Suppressor macrophage treated with lipopolysaccharide for 1 hour (primary cell): ENCODE measurements at regions not wholly inside any gene's neighbourhood (a gene's known extent, or its start where the extent isn't known, plus 50 kb on each side); places are given as distances from the start of the nearest gene placed in this dataset.

ENCODE experiments used
- DNase-seq, 3 donors: peaks; one replicate each; pipeline ENCODE4 v3.0.0-alpha.2; 2020 to 2022

- DNase-seq: no peak
Observed at GRCh38 chr9:80592413-80592812, 1020.6 kb downstream of the TLE4 start.

GRCh38 chr9:80586786-80587330 lies 1015.1 kb downstream of the TLE4 start:
- no peak for DNase-seq

DNA sequence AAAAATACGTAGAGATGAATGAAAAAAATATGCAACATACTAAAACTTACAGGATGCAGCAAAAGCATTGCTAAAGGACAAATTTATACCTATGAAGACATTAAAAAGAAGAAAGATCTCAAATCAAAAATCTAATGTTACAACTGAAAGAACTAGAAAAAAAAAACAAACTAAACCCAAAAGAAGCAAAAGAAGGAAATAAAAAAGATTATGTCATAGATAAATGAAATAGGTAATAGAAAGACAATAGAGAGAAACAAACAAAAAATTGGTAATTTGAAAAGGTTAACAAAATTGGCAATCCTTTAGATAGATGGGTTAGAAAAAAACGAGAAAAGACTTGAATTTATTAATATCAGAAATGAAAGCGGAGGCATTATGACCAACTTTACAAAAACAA lies 1000.2 kb downstream of the TLE4 start:
- DNase-seq: no peak

- no peak for DNase-seq
Observed at GRCh38 chr9:80569236-80569635, 997.5 kb downstream of the TLE4 start.

DNA sequence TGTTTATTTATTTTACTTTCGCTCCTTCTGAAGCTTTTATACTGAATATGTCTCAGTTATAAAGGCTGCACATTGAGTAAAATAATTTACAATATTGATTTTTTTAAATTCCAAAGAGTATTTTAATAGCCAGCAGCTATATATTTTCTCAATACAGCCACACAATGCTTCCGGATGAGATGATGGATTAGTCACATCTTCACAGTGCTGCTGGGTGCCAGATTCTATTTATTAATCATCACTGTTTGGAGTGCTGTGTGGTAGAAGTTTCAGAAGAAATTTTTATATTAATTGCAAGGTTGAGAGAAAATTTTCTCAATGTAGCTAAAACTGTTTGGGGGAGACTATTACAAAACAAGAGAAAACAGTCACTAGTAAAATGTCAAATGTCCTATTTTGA lies 989.8 kb downstream of the TLE4 start:
- no peak for DNase-seq

GRCh38 chr9:80560976-80561375 lies 989.2 kb downstream of the TLE4 start:
- no peak for DNase-seq

- DNase-seq: no peak
Observed at GRCh38 chr9:80557256-80557655, 985.5 kb downstream of the TLE4 start.

DNA sequence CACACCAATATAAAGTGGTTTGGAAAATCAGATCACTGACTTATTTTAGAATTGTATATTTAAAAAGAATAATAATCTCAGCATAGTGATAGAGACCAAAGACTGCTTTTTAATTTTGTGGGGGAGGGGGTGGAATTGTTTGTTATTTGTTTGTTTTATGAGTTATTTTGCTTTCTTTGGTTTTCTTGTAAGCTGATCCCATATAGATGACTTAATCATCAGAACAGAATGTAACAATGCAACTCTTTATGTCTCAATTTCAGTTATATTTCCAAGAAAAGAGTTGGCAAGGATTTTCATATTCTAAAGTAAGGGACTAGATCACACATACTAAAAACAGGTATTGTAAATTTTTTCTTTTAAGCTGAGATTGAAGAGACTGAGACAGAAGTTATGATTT lies 984.9 kb downstream of the TLE4 start:
- no peak for DNase-seq

DNA sequence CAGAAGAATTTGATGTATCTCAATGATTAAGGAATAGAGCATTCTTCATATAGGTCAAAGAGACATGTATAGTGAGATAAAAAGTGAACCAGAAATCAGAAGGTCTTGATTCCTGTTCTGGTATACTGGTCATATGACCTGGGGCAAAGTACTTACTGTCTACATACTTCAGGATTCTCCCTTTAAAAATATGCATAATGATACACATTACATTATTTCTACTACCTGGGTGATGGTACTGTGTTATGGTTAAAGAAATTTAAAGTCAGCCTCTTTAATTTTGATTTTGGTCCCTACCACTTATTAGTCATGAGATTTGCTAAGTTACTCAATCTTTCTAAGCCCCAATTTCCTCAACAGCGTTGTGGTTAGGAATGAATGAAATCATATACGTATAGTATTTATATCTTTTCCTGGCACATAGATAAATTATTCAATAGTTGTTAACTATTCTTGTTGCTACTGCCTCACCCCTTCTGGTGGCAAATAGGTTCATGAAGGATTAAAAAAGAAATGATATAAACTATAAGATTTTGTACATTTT lies 984.1 kb downstream of the TLE4 start:
- no peak for DNase-seq

- no peak for DNase-seq
Observed at GRCh38 chr9:80554856-80555255, 983.1 kb downstream of the TLE4 start.

GRCh38 chr9:80554301-80554700 lies 982.5 kb downstream of the TLE4 start:
- no peak for DNase-seq

DNA sequence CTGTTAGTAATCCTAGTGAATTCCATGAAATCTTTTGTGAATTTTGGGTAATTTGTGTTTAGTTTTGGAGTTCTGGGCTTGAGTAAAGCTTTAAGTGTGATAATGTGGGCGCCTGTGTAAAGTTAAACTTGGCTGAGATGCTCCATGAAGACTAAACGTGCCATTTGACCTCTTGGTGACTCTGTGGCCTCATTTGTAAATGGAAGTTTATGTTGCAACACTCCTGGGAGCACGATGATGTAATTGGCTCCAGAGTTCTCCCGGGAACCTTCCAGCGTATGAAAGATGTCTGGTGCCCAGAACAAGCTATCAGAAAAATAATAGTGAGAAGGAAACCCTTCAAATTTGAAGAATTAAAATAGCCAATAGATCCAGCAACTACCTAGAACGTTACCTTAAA lies 981.2 kb downstream of the TLE4 start:
- no peak for DNase-seq

GRCh38 chr9:80550181-80550580 lies 978.4 kb downstream of the TLE4 start:
- no peak for DNase-seq

DNA sequence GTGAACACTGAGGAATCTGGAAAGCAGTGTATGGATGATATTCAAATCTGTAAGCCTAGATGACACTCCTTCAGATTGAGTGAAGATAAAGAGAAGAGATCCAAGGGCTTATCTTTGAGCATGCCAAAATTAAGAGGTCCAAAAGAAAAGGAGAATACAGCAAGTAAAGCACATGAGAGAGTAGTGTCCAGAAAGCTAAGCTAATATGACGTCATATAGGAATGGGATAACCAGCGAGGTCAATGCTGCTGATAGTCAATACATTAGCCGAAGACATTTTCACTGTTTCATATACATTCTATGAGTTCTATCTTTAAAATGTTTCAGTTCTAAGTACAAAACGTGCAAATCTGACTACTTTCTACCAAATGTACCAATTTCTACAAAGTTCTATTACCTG lies 975.8 kb downstream of the TLE4 start:
- DNase-seq: no peak

DNA sequence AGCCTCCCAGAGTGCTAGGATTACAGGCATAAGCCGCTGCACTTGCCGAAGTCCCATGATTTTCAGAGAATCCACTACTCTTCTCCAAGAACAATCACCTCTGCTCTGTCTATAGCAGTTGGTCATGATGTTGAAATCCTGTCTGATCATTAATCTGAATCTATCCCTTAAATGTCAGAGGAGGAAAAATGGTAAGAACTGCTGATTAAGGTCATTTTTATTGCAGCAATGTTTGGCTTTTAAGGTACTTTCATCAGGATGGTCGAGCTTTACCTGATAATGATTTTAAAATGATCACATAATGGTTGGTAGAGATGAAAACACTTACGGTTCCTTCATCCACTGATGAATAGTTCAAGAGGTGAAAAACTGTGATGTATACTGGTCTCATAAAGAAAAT lies 968.6 kb downstream of the TLE4 start:
- DNase-seq: no peak

GRCh38 chr9:80538976-80539375 lies 967.2 kb downstream of the TLE4 start:
- DNase-seq: no peak

- no peak for DNase-seq
Observed at GRCh38 chr9:80522465-80522864, 950.7 kb downstream of the TLE4 start.

DNA sequence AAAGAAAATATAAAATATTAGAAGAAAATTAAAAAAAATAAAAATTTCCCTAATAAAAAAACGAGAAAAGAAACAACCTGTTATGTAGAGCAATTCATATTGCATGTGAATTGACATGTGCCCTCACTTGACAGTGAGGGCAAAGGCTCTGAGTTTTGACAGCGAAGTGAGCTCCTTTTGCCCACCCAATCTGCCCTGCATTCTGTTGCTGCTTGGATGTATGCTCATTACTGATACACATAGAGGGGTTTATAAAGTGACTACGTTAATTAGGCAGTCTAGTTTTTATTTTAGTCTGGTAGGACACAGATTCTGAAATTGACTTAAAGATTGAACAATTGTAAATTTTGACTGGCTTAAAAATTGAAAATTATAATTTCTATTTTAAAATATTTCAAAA lies 949.4 kb downstream of the TLE4 start:
- DNase-seq: no peak

GRCh38 chr9:80520231-80520630 lies 948.5 kb downstream of the TLE4 start:
- no peak for DNase-seq

DNA sequence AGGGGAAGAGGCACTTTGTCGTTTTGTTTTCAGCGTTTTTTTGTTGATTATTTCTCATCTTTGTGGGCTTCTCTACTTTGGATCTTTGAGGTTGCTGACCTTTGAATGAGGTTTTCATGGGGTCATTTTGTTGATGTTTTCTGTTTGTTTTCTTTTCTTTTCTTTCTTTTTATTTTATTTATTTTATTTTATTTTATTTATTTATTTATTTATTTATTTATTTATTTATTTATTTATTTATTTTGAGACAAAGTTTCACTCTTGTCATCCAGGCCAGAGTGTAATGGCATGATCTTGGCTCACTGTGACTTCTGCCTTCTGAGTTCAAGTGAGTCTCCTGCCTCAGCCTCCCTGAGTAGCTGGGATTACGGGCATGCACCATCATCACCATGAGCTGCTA lies 946.7 kb downstream of the TLE4 start:
- no peak for DNase-seq

GRCh38 chr9:80516679-80517078 lies 944.9 kb downstream of the TLE4 start:
- no peak for DNase-seq

DNA sequence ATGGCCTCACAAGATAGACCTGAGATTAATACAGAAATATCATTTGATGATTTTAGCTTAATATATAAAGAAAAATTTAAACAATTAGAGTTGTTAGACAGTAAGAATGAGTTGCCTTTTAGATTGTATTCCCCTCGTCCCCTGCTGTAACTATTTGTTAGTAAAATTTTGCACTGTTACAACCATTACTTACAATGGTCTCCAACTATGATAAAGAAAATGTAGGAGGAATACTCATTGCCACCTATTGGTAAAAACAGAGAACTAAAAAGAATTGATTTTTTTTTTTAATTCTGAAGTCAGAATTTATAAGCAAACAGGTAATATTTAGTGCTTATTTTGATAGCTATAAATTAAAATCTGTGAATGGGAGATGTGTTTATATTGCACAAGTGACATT lies 937.6 kb downstream of the TLE4 start:
- no peak for DNase-seq

GRCh38 chr9:80507611-80508010 lies 935.8 kb downstream of the TLE4 start:
- no peak for DNase-seq

DNA sequence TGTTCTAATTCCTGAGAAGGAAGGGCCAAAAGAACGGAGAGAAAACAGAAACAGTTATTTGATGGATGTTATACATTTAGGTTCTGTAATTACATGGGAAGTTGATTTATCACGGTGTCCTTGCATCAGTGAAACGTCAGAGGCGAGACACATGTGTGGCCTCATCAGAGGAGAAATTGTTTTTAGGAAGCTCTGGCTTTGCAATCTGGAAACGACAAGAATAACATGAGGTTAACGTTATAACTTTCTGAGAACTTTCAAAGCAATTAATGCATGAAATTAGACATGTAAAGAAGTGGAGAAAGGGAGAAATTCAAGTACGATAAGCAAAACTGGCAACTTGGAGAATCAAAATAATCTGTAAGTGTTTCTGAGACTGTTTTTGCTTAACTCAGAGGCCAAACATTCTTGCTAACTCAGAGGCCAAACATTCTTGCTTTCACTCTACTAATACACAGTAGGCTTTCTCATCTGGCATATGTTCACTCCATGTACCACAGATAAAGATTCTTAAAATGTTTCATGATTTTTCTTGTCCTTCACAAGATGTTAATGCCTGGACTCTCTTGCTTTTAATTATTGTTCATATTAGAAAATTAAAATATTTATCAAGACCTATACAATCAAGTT lies 933.0 kb downstream of the TLE4 start:
- DNase-seq: no peak

DNA sequence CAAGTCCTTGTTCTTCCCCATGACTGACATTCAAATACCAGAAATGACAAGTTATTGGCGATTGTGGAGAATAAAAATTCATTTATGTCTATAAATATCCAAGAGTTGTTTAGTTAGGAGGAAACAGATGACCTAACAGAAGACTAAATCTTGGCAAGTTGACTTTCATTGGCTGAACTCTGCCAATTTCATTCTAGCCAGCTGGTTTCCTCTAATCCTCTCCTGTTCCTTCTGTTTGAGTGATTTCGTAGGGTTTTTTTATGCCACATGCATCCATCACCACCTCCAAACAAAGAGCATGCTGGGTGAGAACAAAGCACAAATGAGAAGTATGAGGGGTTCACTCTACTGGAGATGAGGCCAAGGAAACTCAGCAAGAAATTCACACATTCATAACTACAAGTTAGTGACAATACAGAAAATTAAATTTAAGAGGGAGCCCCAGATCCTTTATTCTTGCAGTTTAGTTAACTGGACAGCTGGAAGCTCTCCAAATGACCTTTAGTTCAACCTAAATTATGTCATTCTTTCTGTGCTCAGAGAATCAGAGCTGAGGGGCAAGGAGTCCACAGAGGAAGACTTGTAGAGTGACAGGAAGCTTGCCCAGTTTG lies 932.0 kb downstream of the TLE4 start:
- no peak for DNase-seq
